ENCODE measurements at regions not wholly inside any gene's neighbourhood (a gene's known extent, or its start where the extent isn't known, plus 50 kb on each side); places are given as distances from the start of the nearest gene placed in this dataset.

DNA sequence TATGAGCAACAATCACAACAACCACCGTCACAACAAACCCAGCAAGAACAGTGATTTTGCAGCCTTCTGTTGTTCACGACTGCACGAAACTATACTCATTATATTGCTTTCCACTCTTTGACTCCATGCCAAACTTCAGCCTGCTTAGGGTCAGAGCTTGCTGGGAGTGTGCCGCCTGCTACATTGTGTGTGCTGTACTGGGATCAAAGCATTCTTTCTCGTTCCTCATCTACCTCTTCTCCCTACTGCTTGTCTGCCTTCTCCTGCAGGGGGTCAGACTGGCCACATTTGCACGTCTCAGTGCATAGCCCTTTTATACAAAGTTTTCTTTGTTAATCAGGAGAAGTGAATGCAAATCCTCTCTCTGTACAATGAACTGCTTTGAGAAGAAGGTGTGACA lies 401.6 kb upstream of the CITED2 start:
- in situ Hi-C loops (cut with MboI; ENCODE audit: low sequenced_read_pairs) = no loop called here

DNA sequence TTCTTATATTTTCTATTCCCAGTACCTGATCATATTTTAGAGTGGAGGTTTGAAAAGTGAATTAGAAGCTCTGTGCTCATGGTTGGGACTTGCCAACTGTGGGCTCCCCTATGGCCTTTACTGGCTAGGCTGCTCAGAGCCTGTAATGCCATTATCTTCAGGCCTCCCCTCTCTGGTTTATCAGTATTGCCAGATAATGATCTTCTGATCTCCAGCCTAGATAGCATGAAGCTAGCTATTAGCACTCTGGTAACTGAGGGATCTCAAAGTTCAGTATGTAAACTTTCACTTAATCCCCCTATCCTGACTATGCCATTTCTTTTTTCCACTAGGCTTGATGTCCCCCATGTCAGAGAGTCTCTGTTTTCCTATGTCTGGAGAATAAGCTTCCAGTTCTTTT lies 393.7 kb upstream of the CITED2 start:
- in situ Hi-C loops (cut with MboI; ENCODE audit: low sequenced_read_pairs) = no loop called here

DNA sequence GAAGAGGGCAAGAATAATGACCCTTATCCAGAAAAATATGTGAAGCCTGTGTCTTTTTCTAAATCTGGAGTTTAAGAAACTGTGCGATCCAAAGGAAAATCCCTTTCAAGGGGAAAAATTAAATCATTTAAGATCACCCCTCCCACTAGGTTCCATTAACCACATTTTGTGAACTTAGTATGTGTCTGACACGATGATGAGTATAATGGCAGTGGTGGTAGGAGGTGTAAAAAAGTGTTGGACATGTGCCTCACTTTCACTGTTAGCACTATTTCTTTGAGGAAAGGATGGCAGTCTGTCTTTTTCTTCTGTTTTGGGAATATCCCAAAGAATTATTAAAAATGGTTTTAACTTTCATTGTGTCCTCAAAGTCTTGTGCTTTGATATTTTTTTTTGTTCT lies 392.3 kb upstream of the CITED2 start:
- in situ Hi-C loops (cut with MboI; ENCODE audit: low sequenced_read_pairs) = no loop called here

DNA sequence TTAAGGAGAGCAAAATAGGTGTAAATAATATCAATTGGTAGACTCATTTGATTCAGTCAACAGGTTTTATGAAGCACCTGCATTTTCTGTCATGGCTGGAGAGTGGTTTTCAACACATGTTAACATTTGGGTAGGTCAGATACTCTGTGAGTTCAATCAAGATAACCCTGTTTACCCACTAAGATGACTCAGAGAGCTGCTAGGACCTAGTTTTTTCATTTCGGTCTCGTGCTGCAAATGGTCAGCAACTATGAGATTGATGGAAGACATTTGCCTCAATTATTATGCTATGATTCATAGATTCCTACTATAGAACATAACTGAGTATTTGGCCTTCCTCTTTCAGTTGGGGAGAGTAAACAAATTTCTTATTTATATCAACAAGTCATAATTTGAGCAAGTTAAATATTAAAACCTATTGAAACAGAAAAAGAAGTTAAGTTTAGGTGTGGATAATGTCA lies 391.4 kb upstream of the CITED2 start:
- in situ Hi-C loops (cut with MboI; ENCODE audit: low sequenced_read_pairs) = no loop called here

DNA sequence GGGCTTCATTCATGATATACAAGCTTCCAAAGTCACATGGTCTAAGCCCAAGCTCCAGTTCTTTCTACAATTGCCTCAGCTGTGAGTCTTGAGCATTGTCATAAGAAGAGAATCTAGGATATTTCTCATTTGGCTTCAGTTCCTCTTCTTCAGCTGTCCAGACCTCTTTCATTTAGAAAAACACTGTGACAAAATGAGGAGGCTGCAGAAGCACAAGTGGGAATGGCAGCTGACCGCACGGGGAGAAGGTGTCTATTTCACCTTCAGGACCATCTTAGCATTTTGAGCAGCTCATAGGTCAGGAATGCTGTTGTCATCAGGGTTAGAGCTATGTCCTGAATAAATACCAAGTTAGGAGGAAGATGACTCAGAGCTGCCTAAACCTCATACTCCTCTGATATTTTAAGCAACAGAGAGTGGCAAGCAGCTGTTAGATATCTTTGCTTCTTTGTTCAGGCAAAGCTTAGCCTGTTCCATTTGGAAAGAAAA lies 390.1 kb upstream of the CITED2 start:
- in situ Hi-C loops (cut with MboI; ENCODE audit: low sequenced_read_pairs) = no loop called here

DNA sequence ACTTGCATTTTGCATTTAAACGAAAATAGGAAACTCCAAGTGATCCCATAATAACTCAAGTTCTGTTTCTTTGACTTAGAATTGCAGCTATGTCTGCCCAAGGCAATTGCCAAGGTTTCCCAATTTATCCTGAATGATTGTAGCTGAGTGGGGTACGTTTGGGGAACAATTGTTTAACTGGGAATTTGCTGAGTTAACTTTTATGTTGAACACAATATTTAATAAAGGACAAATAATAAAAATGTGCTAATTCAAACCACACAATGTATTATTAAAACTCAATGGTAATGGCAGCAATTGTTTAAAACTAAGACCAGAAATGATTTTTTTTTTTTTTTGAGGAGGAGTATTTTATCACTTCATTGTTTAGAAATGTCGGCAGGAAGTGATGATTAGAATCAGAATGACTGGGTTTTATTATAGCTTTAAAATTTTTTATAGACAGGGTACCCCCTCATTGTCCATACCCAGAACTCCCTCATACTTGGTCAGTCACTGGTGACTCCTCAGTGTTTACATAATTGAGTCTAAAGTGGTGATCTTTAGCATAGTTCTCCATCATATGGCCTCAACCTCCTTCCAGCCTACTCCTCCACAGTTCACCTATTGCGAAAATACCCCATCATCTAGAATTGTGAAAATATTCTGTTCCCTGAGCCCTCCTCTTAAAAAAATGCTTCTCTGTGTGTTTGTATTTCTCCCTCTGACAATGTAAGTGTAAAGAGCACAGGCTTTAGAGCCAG lies 389.2 kb upstream of the CITED2 start:
- in situ Hi-C loops (cut with MboI; ENCODE audit: low sequenced_read_pairs) = no loop called here

DNA sequence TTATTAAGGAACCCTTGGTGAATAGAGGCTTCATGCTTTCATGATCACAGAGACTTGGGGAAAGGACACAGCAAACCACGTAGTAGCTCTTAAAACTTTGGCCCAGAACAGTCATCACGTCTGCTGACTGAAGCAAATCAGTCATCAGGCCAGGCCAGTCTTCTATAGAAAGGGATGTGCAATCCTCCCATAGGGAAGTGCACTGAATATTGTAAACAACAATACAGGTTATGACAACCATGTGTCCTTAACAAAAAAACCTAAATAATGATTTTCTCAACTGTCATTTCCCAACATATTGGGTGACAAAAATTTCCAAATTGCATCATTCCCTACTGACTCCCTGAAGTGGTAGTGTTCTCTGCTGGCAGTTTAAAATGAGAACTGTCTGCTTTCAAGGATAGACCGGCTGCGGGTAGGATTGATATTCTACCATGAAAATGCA lies 388.2 kb upstream of the CITED2 start:
- in situ Hi-C loops (cut with MboI; ENCODE audit: low sequenced_read_pairs) = no loop called here

DNA sequence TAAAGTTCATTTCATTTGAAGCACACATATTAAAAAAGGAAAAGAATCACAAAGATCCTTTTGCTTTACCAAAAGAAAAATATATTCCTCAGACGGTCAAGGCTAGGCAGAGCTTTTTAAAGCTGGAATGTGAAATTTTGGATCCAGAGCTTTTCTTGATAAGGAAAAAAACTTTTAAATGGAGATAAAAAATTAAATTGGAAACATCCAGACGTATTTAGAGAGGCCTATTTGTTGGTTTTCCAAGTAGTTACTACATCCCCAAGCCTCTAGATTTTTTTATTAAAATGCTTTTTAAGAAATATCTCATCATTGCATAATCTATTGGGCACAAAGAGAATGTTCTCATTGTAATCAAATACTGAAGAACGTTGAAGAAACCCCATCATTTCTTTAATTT lies 385.7 kb upstream of the CITED2 start:
- in situ Hi-C loops (cut with MboI; ENCODE audit: low sequenced_read_pairs) = no loop called here

DNA sequence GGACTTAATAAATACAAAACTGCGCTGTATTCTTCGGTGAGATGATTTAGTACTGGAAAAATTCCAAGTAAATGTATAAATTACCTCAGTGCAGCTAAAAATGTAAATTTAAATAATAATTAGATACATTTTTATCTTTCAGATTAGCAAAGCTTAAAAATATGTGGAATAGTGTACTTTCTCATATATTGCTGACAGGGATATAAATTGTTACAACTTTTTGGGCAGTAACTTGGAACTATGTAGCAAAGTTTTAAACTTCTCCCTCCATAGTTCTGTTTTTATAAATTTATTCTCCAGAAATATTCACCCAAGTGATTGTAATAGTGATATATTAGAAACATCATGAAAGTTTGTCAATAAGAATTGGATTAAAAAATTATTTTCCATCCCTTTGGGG lies 384.6 kb upstream of the CITED2 start:
- in situ Hi-C loops (cut with MboI; ENCODE audit: low sequenced_read_pairs) = no loop called here

DNA sequence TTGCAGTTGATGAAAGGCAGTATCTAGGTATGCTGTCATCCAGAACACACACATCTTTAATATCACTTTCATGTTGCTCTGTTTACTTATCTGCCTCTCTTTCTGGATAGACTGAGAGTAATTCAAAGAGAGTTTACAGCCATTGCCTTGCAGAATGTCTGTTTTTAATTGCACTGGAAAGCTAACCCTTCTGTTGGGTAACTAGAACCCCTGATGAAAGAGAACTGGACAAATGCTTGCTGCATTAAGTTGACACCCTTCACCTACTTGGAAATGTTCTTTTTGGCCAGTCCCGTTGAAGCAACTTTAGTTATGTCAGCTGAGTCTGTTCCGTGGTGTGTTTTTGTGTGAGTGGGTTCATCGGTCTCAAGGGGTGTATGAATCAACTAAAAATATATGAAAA lies 383.8 kb upstream of the CITED2 start:
- in situ Hi-C loops (cut with MboI; ENCODE audit: low sequenced_read_pairs) = no loop called here

DNA sequence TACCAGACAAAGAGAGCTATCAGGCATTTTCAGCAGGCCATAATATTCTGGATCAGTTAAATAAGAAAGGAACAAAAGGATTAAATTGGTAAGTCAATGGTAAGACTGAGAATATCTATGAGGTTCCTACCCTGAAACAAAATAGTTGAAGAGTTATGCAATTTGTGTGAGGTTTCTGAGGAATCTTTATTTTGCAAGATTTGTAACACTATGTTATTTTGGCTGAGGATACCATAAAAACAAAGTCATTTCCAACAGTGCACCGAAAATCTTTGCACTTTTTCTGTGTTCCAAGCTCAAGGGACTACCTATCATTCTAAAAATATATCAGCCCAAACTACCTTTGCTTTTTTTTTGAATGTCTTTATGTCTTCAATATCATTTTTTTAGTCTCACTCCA lies 383.3 kb upstream of the CITED2 start:
- in situ Hi-C loops (cut with MboI; ENCODE audit: low sequenced_read_pairs) = no loop called here

DNA sequence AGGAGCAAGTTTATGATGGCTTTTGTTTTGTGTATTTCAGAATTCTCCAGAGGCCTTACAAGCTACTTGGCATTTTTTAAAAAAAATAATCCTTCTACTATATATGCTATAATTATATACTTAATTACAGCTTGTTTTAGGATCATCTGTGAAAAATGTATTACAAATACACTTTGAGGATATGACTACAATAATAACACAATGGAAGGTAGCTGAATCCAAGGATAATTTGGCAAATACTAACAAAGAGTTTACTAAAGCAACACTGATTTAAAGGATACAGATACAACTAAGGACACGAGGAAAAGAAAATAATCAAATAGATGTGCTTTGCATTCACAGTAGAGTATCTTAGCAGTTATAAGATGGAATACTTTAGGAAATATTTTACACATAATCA lies 381.9 kb upstream of the CITED2 start:
- in situ Hi-C loops (cut with MboI; ENCODE audit: low sequenced_read_pairs) = no loop called here

DNA sequence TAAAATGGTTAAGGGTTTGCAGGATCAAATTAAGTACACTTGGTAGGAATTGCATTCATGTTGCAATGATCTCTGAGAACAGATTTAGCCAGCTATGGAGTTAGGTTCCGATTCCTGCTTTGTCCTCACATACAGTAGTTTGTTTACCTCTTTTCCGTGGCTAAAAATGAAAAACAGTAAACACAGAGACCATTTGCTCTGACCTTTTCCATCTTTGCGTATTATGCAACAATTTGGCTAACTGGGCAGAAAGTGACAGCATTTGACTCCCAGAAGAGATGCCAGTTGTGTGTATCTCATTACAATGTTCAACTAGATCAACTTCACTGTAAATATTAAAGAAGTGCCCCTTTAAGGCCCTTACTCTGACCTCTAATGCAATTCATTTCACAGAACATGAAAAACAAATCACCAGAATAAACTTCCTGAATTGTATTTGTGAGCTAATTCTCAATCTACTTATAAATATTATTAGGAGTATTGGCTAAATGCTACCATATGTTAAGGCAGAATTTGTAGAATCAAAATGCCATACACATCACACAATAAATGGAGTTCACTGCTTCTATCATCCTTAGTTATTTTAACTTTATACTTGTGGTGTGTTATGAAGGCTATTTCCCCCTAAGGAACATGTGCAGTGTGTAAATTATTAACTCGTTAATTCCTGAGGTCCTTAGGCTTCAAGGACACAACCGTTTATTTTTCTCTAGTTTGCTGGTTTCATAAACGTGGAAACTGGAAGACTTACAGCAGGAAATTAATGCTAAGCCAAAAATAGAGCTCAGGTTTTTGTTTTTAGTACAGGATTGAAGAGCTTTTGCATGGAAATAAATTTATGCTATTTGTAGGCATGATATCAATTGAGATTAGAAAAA lies 380.7 kb upstream of the CITED2 start:
- in situ Hi-C loops (cut with MboI; ENCODE audit: low sequenced_read_pairs) = no loop called here

DNA sequence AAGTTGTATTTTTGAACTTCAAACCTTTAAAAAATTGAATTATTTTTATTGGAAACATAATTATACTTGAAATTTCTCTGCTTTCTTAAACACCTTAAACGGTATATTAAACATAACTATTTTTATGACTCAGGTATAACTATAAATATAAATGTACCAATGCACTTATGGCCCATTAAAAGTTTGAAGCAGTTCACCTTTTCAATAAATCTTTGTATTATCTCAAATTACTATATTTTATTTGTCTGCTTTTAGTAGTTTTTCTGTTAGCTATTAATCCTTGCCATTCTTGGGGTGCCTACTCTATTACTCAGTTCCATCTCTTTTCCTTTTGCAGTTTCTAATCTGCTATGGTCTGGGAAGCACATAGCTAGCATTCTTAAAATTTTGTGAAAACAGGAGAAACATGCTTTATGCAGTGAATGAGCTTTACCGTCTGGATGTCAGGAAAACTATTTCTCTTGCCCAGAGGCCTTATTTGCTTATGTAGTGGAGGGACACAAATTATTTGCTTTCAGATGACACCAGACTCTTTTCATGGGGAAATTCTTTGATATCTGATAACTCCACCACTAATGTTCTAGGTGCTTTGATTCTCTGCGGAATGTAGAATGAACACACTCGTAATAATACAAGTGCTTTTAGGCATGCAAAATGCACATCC lies 378.9 kb upstream of the CITED2 start:
- in situ Hi-C loops (cut with MboI; ENCODE audit: low sequenced_read_pairs) = no loop called here

DNA sequence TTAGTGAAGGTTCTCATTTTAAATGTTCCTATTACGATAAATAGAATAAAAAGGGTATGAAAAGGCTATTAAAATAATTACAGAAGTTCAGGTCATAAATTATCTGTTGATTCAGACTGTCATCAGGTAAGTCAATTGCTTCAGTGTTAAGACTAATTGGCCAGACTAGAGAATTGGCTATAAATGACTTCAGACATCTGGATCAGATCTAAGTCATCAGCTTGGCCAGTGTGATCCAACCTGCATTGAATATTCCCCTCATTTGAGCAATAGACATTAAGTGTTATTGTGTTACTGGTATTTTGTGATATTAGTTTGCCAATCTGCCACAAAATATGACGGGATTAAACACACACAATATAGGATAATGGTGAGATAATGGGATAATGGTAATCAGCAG lies 377.6 kb upstream of the CITED2 start:
- in situ Hi-C loops (cut with MboI; ENCODE audit: low sequenced_read_pairs) = no loop called here

DNA sequence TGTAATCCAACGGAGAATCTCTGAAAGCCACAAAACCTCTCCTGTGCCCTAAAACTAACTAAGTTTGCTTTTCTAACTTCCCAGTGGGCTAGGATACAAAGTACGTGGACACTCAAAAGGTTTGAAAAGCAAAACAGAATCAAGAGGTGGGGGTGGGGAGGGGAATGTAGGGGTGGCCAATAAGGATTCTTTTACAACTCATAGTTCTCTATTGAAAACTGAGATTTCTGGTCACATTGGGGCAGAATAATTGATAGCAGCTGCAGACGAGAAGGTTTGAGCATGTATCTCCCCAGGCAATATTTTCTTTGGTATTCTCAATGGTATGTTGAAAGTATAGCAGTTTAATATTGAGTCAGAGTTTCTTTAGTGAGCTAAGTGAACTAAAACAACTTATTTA lies 376.7 kb upstream of the CITED2 start:
- in situ Hi-C loops (cut with MboI; ENCODE audit: low sequenced_read_pairs) = no loop called here

DNA sequence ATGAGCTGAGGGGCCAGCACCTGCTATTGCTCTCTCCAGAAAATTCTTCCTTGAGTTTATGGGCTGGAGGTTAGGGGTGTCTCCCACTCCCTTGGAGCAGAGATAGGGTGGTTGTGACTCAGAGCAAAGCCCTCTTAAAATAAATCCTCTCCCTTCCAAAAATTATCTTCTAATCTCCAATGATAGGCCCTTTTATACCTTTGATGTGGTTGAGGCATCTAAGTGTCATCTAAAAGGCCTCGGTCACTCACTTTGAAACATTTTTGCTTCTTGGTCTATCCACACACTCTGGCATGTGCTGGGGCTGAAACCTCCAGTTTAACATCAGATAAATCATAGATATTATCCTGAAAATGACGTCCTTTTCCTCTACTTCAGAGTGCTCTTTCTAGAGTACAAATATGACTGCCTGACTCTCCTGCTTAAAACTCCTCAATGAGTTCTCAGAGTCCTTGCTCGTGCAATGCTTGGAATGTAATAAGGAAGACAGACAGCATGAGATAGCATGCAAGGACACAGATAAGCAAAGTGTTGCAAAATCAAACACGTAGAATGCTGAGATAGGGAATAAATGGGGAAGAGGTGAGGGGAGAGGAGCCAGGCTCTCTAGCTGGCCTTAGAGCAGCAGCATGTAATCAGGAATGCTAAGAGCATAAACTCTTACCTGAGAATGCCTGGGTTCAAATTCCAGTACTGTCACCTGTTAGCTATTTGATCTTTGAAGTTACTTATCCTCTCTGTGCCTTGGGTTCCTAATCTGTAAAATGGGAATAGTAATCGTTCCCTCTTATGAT lies 374.1 kb upstream of the CITED2 start:
- in situ Hi-C loops (cut with MboI; ENCODE audit: low sequenced_read_pairs) = no loop called here

DNA sequence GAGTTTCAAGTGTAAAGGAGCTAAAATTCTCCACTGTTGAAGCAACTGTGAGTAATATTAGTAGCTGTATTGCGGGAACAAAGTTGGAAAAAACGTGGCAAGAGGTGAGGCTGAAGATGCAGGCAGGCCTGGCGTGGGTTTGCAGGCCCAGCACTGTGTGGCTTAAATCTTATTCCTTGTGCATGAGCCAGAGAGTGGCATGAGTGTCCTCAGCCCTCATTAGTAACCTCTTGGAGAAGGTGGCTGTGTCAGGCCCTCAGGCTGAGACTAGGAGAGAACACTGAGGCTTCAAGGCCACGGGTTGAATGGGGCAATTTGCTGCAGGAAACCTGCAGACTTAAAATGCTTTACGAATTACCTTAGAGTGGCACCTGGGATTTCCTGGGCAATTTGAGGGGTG lies 372.7 kb upstream of the CITED2 start:
- in situ Hi-C loops (cut with MboI; ENCODE audit: low sequenced_read_pairs) = no loop called here

DNA sequence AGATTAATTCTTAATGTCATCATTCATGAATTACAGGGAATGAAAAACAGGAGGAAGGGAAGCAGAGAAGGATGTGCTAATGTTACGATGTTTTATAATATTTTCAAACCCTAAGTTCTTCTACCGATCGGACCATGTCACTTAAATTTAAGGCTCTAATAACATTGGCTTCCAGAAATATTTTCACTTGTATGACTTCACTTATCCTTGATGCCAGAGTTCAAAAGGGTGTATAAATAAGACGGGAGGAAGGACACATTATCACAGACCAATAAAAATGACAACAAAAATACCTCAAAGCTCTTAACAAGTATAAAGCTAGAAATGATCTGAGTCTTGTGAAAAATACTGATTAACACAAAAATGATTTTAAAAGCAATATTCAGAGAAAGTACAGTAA lies 370.4 kb upstream of the CITED2 start:
- in situ Hi-C loops (cut with MboI; ENCODE audit: low sequenced_read_pairs) = no loop called here

DNA sequence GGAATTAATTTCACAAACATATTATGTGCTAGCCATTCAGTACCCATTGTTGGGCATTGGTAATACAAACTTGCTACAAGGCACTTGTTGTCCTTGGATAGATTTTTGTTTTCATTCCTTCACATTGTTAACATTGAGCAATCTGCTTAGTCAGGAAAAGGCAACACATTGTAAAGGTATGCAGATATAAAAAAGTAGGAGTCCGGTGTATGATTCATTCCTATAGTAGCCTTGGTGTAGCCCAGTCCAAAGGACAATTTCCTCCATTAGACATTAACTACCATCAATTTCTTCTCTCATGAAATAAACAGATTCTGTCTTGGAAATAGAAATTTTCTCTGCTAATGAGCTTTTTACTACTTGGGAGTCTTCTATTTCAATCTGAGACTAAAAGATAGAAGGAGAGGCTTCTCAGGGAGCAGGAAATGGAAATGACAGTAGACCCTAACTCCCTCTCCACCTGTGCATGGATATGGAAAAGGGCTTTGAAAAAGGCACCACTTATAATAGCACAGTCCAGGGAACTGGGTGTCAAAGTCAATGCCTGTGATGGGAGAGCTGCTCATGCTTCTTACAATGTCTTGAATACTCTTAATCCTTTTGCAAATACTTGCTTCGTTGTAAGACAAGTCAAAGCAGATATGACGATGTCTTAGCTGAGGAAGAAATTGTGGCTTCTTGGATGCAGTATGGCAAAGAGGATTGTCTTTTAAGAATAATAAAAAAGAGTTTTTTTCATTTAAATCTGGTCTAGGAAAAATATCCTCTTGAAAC lies 369.4 kb upstream of the CITED2 start:
- in situ Hi-C loops (cut with MboI; ENCODE audit: low sequenced_read_pairs) = no loop called here

Data from HL-60/S4 treated with retinoic acid at 250 ng/mL for 4 days and 3 days (cell line).